Neural progenitor cell (in vitro differentiated cells): ENCODE measurements at regions not wholly inside any gene's neighbourhood (a gene's known extent, or its start where the extent isn't known, plus 50 kb on each side); places are given as distances from the start of the nearest gene placed in this dataset.

Source experiments
- CTCF ChIP-seq: fragments of 200-600 bp; sonication (generic); IDR thresholded peaks from 2 replicates; pipeline ENCODE4 v1.5.1; 2017; ENCODE audit warnings: antibody characterized with exemption, mild to moderate bottlenecking
- EZH2 ChIP-seq: fragments of 200-600 bp; sonication (generic); IDR thresholded peaks from 2 replicates; pipeline ENCODE4 v1.6.1; 2017; ENCODE audit warnings: antibody characterized with exemption, mild to moderate bottlenecking, moderate library complexity
- EZH2phosphoT487 ChIP-seq: fragments of 200-600 bp; sonication (generic); IDR thresholded peaks from 2 replicates; pipeline ENCODE4 v1.6.1; 2017; ENCODE audit warnings: antibody characterized with exemption

- no peak for TF ChIP-seq CTCF
- no peak for TF ChIP-seq EZH2
- no peak for TF ChIP-seq EZH2phosphoT487
Observed at GRCh38 chr9:90981726-90982125, 180.1 kb downstream of the SYK start.
